HG03342 (cell line): ENCODE measurements at regions not wholly inside any gene's neighbourhood (a gene's known extent, or its start where the extent isn't known, plus 50 kb on each side); places are given as distances from the start of the nearest gene placed in this dataset.

ENCODE experiments used
- ATAC-seq: cut with Tn5 transposase; IDR thresholded peaks from one replicate; pipeline ENCODE4 v1.9.1; 2021; ENCODE audit warnings: mild to moderate bottlenecking, moderate library complexity; ENCODE audit not compliant: unreplicated experiment

DNA sequence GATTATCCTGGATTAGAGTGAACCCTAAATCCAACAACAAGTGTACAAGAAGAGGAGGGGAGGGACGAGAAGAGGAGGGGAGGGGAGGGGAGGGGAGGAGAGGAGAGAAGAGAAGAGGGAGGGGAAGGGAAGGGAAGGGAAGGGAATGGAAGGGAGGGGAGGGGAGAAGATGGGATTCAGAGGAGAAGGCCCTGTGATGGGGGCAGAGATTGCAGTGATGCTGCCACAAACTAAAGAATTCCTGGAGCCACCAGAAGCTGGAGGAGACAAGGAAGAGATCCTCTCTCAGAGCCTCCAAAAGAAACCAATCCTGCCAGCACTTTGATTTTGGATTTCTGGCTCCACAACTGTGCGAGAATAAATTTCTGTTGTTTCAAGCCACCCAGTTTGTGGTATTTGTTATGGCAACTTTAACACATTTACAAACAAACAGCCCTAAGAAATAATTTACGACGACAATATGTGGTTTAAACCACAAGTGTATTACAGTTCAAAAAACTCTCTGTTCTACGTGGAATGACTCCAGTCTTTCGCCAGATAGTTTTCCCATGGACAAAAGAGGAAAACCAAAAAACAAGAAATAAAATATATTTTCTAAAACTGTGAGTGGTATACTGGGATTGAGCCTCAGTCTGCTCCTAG lies 235.4 kb downstream of the HDGFL1 start:
- ATAC-seq = no peak

DNA sequence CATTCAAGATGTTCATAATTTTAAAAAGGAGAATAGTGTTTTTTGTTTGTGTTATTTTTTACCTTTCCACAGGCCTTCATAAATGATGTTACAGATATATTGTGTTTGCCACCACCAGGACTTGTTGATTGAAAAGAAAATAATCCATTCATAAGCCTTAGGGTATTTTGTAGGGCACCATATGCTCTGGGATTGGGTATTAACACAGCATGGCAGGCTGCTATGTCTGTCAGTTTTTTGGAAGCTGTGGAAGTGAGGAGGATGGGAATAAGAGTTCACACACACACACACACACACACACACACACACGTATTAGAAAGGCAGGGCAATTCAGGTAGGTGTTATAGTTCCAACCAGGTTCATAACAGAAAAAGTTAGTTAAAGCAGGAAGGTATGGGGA lies 237.9 kb downstream of the HDGFL1 start:
- no peak for ATAC-seq

DNA sequence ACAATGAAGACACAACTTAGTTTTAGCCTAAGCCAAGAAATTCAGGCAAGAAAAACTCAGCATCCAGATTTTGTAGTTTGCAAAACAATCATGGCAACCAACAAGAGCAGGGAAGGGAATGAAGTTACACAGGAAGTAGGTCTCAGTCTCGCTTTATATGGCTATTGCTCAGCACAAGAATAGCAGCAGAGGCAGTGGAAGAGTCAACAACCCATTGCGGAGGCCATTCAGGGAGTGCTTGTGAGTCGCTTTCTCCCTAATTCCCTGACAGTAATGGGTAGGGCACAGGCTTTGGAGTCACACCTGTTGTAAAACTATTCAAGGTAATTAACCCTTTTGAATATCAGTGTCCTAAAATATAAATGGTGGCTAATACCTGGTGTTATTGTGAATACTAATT lies 238.5 kb downstream of the HDGFL1 start:
- ATAC-seq = no peak

DNA sequence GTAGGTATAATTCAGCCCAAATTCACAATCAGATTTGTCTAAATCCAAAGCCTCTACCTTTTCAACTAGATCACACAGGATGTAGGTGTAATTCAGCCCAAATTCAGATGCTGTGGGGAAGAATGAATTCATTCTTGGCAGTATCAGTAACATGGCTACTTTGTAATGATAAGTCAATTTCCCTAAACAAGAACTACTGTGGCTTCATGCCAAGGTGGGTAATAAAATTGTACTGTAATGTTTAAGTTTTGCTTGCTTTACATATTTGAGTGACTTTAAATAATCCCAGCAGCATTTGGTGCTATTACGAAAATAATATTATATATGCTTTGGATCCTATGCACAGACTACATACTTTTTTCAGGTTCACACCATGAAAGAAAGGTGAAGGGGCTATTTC lies 239.1 kb downstream of the HDGFL1 start:
- no peak for ATAC-seq

DNA sequence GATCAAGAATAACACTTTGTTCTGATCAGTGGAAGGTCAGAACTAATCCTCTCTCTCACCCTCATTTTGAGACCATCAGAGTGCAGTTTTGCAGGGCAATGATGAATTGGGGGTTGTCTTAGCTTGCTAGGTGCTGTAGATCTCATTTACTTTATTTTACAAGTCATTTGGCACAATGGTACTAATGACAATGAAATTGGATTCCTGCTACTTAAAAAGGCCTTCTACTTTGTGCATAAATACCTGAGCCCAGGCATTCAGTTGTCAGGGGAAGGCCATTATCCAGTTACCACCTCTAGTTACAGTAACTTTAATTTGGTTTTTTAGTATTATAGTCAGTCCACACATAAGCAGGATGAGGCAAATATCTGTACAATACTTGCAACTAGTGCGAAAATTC lies 240.0 kb downstream of the HDGFL1 start:
- no peak for ATAC-seq

DNA sequence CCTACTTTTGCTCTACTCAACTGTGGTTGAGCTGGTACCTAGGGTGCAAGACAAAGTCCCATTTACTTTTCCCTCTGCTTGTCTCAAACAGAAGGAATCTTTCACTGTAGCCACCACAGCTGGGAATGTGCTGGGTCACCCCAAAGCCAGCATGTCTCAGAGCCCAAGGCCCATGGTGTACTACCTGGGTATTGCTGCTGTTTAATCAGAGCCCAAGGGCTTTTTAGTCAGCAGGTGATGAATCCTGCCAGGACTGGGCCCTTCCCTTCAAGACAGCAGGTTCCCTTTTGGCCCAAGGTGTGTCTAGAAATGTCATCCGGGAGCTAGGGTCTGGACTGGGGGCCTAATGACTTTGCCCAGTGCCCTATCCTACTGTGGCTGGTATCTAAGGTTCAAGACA lies 249.8 kb downstream of the HDGFL1 start:
- ATAC-seq = no peak

DNA sequence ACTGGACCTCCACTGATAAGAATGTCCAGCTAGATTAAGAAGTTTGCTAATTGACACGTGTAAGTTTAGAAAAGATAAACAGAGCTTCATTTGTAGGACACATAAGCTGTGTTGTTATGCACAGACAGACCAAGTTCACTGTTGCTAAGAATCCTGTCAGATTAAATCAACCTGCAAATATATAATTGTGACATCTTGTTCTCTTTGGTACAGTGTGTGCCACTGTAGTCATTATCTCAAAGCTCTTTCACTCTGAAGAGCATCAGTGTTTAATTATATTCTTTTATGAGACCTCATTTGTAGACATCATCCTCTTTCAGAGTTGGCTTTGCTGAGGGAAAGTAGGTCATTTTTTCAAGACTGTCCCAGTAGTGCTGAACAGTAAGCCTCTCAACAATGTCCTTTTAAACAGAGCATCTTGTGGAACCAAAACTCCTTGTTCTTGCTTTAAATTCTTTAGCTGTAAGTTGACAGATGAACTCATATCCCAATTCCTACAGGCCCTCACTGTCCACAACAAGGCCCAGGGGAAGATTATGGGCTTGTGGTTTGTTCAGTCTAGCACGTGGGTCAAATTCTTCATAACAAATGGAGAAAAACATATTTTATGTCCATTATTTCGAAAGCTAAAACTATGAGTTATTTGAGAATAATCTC lies 252.4 kb downstream of the HDGFL1 start:
- ATAC-seq = no peak

DNA sequence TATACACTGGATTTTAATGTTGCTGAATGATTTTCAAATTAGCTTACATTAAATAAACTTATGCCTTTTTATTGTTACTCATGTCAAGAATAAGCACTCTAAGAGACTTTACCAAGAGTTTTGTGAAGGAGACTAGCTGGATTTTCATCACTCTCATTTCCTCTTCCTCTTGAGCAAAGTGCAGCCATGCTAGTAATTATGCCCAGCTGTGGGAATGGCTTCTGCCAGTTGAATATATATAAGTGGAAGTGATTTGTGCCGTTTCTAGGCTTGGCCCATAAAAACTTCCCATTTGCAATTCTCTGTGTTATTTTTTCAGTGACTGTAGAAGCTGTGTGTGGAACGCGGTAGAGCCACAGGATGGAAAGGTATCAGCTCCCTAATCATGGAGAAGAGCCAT lies 255.8 kb downstream of the HDGFL1 start:
- no peak for ATAC-seq

DNA sequence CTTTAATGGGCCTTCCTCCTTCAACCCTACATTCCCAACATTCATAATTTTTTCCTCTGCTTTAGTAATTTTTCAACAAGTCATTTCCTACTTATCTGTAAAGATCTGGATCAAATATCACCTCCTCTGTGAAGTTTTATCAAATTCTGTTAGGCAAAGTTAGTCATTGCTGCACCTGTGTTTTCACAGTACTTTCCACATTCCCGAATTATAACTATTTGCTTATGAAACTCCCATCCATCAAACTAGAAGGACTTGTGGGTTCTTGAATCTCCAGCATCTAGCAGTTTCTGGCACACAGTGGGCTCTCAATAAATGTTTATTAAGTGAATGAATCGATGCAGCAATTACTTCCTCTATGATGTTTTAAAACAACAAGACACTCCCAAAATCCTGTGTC lies 257.6 kb downstream of the HDGFL1 start:
- no peak for ATAC-seq

DNA sequence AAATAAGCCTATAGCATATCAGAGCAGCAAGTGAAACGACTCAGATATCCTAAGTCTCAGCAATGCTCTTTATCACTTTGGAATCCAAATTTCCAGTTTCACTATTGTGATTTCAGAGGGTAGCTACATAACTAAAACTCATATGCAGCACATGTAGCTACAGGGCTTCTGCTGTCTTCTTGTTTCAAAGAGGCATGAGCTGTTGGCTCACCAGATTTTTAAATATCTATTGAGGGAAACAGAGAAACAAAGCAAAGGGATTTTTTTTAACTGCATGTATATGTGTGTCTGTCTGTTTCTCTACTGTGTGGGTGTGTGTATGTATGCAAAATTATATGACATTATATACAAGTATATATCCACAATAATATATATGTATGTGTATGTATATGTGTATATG lies 258.4 kb downstream of the HDGFL1 start:
- no peak for ATAC-seq

DNA sequence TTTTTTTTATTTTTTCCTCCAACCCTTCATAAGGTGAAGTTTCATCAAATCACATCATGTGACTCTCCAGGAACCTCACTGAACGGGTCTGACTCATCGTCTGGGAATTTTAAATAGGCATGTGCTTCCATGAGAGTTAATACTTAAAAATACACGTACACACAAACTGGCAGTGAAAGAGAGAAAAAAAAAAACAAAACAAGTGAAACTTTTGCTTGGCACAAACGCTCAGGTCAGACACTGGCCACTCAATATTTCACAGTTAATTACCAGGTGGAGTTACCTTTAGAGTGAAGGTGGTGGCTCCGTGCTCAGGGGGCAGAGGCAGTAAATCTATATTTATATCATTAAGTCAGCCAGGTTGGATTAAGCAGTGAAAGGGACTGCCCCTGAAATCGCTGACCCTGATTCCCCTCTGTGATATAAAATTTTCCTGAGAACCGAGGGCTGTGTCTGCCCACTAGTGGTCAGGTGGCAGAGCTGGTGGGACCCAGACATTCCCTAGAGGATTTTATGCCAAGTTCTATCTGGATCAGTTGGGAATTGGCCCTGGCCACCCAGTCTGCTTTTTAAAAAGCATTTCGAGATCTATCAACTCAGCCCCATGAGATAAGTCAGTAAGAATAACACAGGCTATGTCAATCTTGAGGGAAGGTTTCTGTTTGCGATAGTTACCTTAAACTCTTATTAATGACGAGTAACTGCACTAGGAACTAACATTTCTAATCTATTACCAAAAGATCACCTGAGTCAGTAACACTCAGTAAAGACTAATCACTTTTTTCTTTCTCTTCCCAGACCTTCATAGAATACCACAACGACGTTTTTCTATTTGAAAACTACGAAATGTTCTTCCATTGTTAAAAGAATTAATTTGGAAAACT lies 259.1 kb downstream of the HDGFL1 start:
- ATAC-seq = no peak

DNA sequence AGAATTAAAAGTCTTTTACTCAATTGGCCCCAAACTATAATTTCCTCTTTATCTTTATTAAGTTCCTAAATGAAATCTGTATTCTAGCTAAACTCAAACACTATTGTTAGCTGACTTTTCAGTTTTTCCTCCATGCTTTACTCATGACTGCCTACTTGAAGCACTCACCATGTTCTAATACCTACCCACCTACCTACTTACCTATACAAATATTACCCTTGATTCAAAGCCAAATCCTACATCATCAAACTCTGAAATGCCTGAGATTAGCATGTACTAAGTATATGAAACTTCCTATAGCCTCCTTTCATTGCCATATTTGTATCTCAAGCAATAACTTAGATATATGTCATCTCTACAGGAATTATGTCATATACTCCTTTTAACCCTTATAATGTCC lies 259.7 kb downstream of the HDGFL1 start:
- no peak for ATAC-seq

DNA sequence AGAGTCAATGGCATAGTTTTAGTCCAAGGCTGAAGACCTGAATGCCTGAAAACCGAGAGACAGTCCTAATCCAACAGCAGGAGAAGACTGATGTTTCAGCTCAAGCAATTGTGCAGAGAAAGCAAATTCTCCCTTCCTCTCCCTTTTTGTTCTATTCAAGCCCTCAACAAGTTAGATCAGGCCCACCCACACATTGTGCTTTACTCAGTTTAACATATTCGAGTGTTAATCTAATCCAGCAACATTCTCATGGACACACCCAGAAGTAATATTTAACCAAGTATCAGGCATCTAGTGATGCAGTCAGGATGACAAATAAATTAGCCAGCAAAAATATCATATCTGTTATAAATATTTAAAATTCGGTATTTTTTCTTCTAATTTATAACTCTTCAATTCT lies 261.1 kb downstream of the HDGFL1 start:
- ATAC-seq = no peak

DNA sequence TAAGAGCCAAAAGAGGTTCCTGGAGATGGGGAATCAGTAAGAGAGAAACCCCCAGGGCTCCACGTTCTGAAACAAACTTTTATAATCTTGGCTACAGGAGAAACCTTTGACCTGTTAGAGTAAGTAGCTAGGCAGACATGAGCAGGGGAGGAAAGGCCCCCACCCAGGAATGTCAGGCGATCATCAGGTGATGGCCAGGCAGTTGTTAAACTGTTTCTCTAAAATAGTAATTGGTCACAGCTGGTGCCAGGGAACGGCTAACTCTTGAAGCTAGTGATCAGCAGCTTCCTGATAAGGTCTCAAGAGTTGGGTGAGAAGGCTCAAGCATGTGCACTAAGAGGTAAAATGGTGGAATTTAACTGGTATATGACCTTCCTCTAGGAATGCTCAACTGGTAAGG lies 263.8 kb downstream of the HDGFL1 start:
- no peak for ATAC-seq

DNA sequence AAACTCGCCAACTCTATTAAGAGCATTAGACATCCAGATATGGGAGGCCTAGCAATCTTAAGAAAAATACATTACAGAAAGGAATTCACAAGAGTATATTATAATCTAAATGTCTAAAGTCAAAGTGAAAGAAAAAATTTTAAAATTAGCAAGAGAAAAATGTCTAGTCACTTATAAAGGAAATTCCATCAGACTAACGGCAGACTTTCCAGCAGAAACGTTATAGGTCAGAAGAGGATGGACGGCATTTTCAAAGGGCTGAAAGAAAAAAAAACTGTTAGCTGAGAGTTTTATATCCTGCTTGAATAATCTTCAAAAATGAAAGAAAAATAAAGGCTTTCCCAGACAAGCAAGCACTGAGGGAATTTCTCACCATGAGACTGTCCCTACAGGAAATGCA lies 269.0 kb downstream of the HDGFL1 start:
- ATAC-seq = no peak

DNA sequence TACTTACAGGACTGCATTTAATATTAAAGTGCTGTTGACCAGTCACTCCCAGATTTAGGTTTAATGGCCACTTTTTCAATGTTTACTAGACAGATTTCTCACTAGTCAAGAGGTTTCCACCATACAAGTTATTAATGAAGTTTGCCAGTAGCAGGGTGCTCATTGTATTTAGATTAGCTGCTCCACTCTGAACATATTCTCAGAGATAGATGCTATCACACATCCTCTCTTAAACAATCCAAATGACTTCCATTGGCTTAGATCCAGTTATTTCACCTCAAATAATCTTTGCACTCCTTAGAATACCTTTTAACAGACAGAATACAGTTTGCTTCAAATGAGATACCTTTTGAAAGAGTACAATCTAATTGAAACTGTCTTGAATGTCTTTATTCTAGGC lies 276.1 kb downstream of the HDGFL1 start:
- no peak for ATAC-seq

DNA sequence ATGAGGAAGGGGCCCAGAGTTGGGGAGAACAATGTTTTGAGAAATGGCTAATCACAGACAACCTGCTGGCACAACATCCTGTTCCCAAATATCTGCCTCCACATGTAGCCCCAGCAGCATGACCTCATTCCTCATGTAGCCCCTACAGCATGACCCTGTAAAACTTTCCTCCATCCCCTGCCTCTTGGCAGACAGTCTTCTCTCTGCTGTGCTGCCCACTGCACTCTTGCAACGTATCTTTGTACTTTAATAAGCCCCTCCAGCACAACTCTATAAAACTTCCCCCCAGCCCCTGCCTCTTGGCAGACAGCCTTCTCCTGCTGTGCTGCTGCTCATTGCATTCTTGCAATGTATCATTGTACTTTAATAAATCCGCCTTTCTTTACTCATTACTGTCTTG lies 278.8 kb downstream of the HDGFL1 start:
- no peak for ATAC-seq

DNA sequence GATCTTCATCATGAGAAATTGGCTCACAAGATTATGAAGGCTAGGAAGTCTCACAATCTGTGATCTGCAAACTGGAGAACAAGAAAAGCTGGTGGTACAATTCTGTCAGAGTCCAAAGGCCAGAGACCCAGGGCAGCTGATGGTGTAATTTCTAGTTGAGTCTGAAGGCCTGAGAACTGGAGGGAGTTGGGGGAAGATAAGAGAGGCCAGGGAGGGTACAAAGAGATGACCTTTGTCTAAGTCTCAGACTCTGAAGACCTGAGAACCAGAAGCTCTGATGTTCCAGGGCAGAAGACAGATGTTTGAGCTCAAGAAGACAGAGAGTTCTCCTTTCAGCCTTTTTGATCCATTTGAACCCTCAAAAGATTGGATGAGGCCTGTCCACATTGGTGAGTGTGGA lies 280.6 kb downstream of the HDGFL1 start:
- ATAC-seq = no peak

DNA sequence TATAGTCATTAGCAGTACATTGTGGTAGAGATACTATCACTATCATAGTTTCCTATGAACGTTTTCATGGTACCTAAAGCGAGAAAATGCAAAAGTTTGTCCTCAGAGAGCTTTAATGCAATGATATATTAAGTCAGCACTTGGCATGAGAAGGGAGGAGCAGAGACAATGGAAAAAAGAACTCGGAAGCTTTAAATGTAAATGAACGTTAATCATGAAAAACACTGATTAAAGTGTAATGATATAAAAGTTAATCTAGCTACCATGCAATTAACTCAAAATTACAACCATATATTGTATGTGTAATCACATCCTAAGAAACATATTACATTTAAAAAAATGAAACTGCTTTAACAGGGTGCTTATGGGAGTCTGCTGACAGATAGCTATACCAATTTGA lies 282.7 kb downstream of the HDGFL1 start:
- no peak for ATAC-seq

DNA sequence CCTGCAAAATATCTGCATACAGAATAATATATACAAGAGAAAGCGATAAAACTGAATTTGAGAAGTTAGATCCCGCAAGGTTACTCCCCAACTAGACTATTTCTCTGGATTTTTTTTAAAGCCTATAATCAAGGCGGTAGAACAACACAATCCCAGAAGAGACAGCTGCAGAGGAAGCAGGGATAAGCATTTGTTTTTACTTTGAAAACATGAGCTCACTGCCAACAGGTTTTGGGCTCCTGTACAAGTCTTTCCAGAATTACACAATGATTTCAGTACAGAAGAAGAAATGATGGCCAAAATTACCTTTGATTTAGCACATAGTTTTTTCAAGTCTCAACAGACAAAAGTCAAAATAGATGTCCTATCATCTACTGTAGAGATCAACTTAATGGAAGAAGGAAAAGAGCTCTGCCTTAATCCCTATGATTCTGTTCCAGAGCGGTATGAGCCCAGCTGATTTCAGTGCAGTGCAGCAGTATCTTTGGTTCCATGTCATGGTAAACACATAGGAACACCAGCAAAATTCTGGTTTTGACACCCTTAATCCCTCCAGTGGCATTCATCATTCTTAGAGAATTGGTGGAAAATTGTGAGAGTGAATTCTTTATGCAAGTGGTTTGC lies 304.3 kb downstream of the HDGFL1 start:
- ATAC-seq = no peak

DNA sequence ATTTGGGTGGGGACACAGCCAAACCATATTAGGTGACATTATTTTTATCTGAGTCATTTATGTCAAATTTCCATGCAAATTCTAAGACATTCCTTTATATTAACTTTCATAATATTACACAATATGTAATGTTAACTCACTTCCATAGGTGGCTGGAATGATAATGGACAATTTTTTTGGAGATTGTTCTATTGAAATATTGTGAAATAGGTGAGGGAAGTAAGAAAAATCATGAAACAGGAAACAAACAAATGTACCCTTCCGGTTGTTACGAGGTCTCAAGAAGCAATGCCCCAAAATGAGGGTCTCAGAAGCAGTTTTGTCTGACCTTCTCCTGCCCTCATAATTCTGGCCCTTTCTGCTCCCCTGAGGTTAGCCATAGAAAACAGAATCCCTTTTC lies 306.5 kb downstream of the HDGFL1 start:
- ATAC-seq = no peak

DNA sequence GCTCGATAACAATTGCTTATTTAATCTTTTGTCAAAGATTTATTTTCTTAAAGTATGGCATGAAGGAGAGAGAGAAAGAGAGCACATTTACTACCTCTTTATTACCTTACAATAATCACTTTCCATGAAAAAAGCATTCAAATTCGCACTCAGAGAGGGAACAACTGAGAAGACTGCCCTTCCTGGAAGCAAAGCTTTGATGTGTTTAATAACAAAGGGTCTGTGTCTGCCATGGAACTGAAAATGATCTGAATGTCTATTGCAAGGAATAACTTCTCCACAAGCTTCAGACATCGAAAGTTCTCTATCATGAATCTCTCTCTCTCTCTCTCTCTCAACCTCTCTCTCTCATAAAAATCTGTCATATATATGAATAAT lies 308.9 kb downstream of the HDGFL1 start:
- ATAC-seq = no peak
